SK-N-SH treated with all-trans-retinoic acid at 6 μM for 48 hours (cell line): ENCODE measurements at regions not wholly inside any gene's neighbourhood (a gene's known extent, or its start where the extent isn't known, plus 50 kb on each side); places are given as distances from the start of the nearest gene placed in this dataset.

ENCODE experiments used
- ESRRG ChIP-seq: fragments of 250-450 bp; sonication (Bioruptor Pico); IDR thresholded peaks from 2 replicates; pipeline ENCODE4 v1.6.1; 2021; ENCODE audit warnings: mild to moderate bottlenecking
- GLIS3 ChIP-seq: fragments of 250-450 bp; sonication (Bioruptor Pico); IDR thresholded peaks from 2 replicates; pipeline ENCODE4 v1.5.0; 2020; ENCODE audit warnings: mild to moderate bottlenecking, moderate library complexity
- RARB ChIP-seq: fragments of 250-450 bp; sonication (Bioruptor Pico); IDR thresholded peaks from 2 replicates; pipeline ENCODE4 v1.8.0; 2021; ENCODE audit warnings: mild to moderate bottlenecking, moderate library complexity
- TCF4 ChIP-seq: fragments of 250-450 bp; sonication (Bioruptor Pico); IDR thresholded peaks from 2 replicates; pipeline ENCODE4 v1.8.0; 2021; ENCODE audit warnings: mild to moderate bottlenecking, moderate library complexity, borderline replicate concordance
- TOX ChIP-seq: fragments of 250-450 bp; sonication (Bioruptor Pico); IDR thresholded peaks from 2 replicates; pipeline ENCODE4 v1.8.0; 2021; ENCODE audit warnings: mild to moderate bottlenecking, moderate library complexity, borderline replicate concordance
- ZFP30 ChIP-seq: fragments of 450-650 bp; formaldehyde crosslinking; IDR thresholded peaks from 2 replicates; pipeline ENCODE4 v1.5.0; 2022; ENCODE audit warnings: mild to moderate bottlenecking, moderate library complexity
- TF ChIP-seq, protein P1 (sequence below): fragments of 250-450 bp; sonication (Bioruptor Pico); IDR thresholded peaks from 2 replicates; pipeline ENCODE4 v1.5.0; 2020; ENCODE audit warnings: mild to moderate bottlenecking, moderate library complexity
- TF ChIP-seq, protein P2 (sequence below): fragments of 250-450 bp; sonication (Bioruptor Pico); IDR thresholded peaks from 2 replicates; pipeline ENCODE4 v1.8.0; 2021; ENCODE audit warnings: low read depth, mild to moderate bottlenecking, moderate library complexity, borderline replicate concordance
- TF ChIP-seq, protein P3 (sequence below): fragments of 250-450 bp; sonication (Bioruptor Pico); IDR thresholded peaks from 2 replicates; pipeline ENCODE4 v1.5.1; 2021; ENCODE audit warnings: mild to moderate bottlenecking, moderate library complexity
- TF ChIP-seq, protein P4 (sequence below): fragments of 250-450 bp; sonication (Bioruptor Pico); IDR thresholded peaks from 2 replicates; pipeline ENCODE4 v1.8.0; 2020; ENCODE audit warnings: mild to moderate bottlenecking, moderate library complexity, borderline replicate concordance

DNA sequence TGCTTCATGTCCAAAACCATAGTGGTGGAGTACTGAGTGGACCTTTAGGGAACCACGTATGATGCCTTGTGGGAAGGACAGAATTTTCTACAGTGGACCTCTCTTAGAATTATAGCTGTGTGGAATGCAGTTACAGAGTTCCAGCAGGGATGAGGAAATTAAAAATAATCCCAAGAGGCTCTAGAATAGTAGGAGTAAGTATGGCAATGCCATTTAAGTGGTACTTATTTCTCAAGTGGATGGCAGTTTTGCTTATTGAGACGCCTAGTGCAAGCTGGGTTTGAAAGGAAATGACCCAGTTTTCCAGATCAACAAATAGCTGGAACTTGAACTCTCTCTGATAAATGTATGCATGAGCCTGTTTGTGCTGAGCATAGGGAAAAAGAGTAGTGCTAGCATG lies 431.6 kb downstream of the PRR16 start:
- TF ChIP-seq RARB (no peak), ZFP30 (CRISPR knock-in tag) (no peak), TOX (no peak), ESRRG (CRISPR knock-in tag) (no peak), TCF4 (no peak), GLIS3 (no peak)
- TF ChIP-seq, protein P1, sequence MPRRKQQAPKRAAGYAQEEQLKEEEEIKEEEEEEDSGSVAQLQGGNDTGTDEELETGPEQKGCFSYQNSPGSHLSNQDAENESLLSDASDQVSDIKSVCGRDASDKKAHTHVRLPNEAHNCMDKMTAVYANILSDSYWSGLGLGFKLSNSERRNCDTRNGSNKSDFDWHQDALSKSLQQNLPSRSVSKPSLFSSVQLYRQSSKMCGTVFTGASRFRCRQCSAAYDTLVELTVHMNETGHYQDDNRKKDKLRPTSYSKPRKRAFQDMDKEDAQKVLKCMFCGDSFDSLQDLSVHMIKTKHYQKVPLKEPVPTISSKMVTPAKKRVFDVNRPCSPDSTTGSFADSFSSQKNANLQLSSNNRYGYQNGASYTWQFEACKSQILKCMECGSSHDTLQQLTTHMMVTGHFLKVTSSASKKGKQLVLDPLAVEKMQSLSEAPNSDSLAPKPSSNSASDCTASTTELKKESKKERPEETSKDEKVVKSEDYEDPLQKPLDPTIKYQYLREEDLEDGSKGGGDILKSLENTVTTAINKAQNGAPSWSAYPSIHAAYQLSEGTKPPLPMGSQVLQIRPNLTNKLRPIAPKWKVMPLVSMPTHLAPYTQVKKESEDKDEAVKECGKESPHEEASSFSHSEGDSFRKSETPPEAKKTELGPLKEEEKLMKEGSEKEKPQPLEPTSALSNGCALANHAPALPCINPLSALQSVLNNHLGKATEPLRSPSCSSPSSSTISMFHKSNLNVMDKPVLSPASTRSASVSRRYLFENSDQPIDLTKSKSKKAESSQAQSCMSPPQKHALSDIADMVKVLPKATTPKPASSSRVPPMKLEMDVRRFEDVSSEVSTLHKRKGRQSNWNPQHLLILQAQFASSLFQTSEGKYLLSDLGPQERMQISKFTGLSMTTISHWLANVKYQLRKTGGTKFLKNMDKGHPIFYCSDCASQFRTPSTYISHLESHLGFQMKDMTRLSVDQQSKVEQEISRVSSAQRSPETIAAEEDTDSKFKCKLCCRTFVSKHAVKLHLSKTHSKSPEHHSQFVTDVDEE (CRISPR knock-in tag): no peak
- TF ChIP-seq, protein P2, sequence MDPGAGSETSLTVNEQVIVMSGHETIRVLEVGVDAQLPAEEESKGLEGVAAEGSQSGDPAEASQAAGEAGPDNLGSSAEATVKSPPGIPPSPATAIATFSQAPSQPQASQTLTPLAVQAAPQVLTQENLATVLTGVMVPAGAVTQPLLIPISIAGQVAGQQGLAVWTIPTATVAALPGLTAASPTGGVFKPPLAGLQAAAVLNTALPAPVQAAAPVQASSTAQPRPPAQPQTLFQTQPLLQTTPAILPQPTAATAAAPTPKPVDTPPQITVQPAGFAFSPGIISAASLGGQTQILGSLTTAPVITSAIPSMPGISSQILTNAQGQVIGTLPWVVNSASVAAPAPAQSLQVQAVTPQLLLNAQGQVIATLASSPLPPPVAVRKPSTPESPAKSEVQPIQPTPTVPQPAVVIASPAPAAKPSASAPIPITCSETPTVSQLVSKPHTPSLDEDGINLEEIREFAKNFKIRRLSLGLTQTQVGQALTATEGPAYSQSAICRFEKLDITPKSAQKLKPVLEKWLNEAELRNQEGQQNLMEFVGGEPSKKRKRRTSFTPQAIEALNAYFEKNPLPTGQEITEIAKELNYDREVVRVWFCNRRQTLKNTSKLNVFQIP (CRISPR knock-in tag): no peak
- TF ChIP-seq, protein P3, sequence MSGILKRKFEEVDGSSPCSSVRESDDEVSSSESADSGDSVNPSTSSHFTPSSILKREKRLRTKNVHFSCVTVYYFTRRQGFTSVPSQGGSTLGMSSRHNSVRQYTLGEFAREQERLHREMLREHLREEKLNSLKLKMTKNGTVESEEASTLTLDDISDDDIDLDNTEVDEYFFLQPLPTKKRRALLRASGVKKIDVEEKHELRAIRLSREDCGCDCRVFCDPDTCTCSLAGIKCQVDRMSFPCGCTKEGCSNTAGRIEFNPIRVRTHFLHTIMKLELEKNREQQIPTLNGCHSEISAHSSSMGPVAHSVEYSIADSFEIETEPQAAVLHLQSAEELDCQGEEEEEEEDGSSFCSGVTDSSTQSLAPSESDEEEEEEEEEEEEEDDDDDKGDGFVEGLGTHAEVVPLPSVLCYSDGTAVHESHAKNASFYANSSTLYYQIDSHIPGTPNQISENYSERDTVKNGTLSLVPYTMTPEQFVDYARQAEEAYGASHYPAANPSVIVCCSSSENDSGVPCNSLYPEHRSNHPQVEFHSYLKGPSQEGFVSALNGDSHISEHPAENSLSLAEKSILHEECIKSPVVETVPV (CRISPR knock-in tag): no peak
- TF ChIP-seq, protein P4, sequence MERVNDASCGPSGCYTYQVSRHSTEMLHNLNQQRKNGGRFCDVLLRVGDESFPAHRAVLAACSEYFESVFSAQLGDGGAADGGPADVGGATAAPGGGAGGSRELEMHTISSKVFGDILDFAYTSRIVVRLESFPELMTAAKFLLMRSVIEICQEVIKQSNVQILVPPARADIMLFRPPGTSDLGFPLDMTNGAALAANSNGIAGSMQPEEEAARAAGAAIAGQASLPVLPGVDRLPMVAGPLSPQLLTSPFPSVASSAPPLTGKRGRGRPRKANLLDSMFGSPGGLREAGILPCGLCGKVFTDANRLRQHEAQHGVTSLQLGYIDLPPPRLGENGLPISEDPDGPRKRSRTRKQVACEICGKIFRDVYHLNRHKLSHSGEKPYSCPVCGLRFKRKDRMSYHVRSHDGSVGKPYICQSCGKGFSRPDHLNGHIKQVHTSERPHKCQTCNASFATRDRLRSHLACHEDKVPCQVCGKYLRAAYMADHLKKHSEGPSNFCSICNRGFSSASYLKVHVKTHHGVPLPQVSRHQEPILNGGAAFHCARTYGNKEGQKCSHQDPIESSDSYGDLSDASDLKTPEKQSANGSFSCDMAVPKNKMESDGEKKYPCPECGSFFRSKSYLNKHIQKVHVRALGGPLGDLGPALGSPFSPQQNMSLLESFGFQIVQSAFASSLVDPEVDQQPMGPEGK: no peak
